IMR-90 (cell line): ENCODE measurements at regions not wholly inside any gene's neighbourhood (a gene's known extent, or its start where the extent isn't known, plus 50 kb on each side); places are given as distances from the start of the nearest gene placed in this dataset.

Experiments
- ATAC-seq: fragments of 200-7000 bp; cut with Tn5 transposase; 2 replicates; pipeline ENCODE4 v1.9.1; 2020; ENCODE audit warnings: low read depth, mild to moderate bottlenecking, moderate library complexity
- BruUV-seq: library from RNA; stranded (reverse); fragments of 400-500 nt; replicated peaks from 2 replicates; lab custom pipeline; 2021; lab: Mats Ljungman, UMichigan
- CTCF ChIA-PET: fragments of 300-600 bp; formaldehyde crosslinking; extraction: SDS; loops from one replicate; lab custom pipeline; 2021; ENCODE audit warnings: antibody characterized with exemption; lab: Yijun Ruan, JAX
- POLR2A ChIA-PET: fragments of 300-600 bp; sonication (Branson Sonifier 250); formaldehyde crosslinking; loops from one replicate; lab custom pipeline; 2022; ENCODE audit warnings: antibody characterized with exemption; ENCODE audit not compliant: unreplicated experiment; lab: Charles Lee
- DNase-seq: peaks from one replicate; pipeline ENCODE4 v3.0.0; 2013
- H2AFZ ChIP-seq: replicated peaks from 2 replicates; pipeline ENCODE3; 2013; ENCODE audit warnings: low read length, mild to moderate bottlenecking; ENCODE audit not compliant: poor library complexity
- H2AK5ac ChIP-seq: 2 replicates; pipeline ENCODE4 v1.6.1; 2013; ENCODE audit warnings: low read depth, low read length, inconsistent platforms
- H2AK9ac ChIP-seq: replicated peaks from 2 replicates; pipeline ENCODE3; 2013; ENCODE audit warnings: mild to moderate bottlenecking, low read depth, low read length, moderate library complexity; ENCODE audit not compliant: poor library complexity
- H2BK120ac ChIP-seq: 2 replicates; pipeline ENCODE4 v1.6.1; 2013; ENCODE audit warnings: low read depth, low read length, inconsistent platforms
- H2BK15ac ChIP-seq: 3 replicates; pipeline ENCODE4 v1.6.1; 2013; ENCODE audit warnings: low read depth, low read length, inconsistent platforms
- H2BK20ac ChIP-seq: 2 replicates; pipeline ENCODE4 v1.6.1; 2013; ENCODE audit warnings: low read depth, mild to moderate bottlenecking, inconsistent platforms, low read length, moderate library complexity
- H2BK5ac ChIP-seq: 2 replicates; pipeline ENCODE4 v1.6.1; 2013; ENCODE audit warnings: mild to moderate bottlenecking, low read depth, low read length, inconsistent platforms; ENCODE audit not compliant: poor library complexity, severe bottlenecking
- H3K14ac ChIP-seq: replicated peaks from 2 replicates; pipeline ENCODE4 v1.6.1; 2013; ENCODE audit warnings: low read depth, low read length, inconsistent platforms
- H3K18ac ChIP-seq: 2 replicates; pipeline ENCODE4 v1.6.1; 2013; ENCODE audit warnings: low read depth, low read length, control low read depth
- H3K23ac ChIP-seq: 2 replicates; pipeline ENCODE4 v1.6.1; 2013; ENCODE audit warnings: low read depth, low read length, inconsistent platforms
- H3K27ac ChIP-seq: 2 replicates; pipeline ENCODE4 v1.5.1; 2013; ENCODE audit warnings: mild to moderate bottlenecking, control low read depth, low read length; ENCODE audit not compliant: insufficient read depth
- H3K27me3 ChIP-seq: 2 replicates; pipeline ENCODE4 v1.6.1; 2013; ENCODE audit warnings: low read length; ENCODE audit not compliant: control insufficient read depth, insufficient read depth
- H3K36me3 ChIP-seq: 2 replicates; pipeline ENCODE4 v1.6.1; 2013; ENCODE audit warnings: low read length, mixed read lengths; ENCODE audit not compliant: control insufficient read depth, insufficient read depth
- H3K4ac ChIP-seq: 2 replicates; pipeline ENCODE4 v1.6.1; 2013; ENCODE audit warnings: low read depth, low read length, inconsistent platforms
- H3K4me1 ChIP-seq: 2 replicates; pipeline ENCODE4 v1.6.1; 2013; ENCODE audit warnings: low read length, mixed read lengths; ENCODE audit not compliant: control insufficient read depth, insufficient read depth
- H3K4me2 ChIP-seq: 2 replicates; pipeline ENCODE4 v1.6.1; 2013; ENCODE audit warnings: low read depth, mild to moderate bottlenecking, control low read depth, low read length, moderate library complexity
- H3K4me3 ChIP-seq: 2 replicates; pipeline ENCODE4 v1.5.1; 2013; ENCODE audit warnings: low read depth, mild to moderate bottlenecking, control low read depth, low read length, moderate library complexity; ENCODE audit not compliant: insufficient read depth
- H3K56ac ChIP-seq: 2 replicates; pipeline ENCODE4 v1.6.1; 2013; ENCODE audit warnings: low read length, inconsistent platforms; ENCODE audit not compliant: insufficient read depth; ENCODE audit errors: extremely low read depth
- H3K79me1 ChIP-seq, 2 experiments: 2 replicates each; pipeline ENCODE4 v1.6.1; 2013; ENCODE audit warnings: low read length in 2 of 2, inconsistent platforms in 1 of 2, low read depth in 1 of 2
- H3K9ac ChIP-seq: 2 replicates; pipeline ENCODE4 v1.6.1; 2013; ENCODE audit warnings: low read depth, low read length, control low read depth
- H3K9me1 ChIP-seq: 2 replicates; pipeline ENCODE4 v1.6.1; 2013; ENCODE audit warnings: low read length, inconsistent platforms; ENCODE audit not compliant: insufficient read depth
- H3K9me3 ChIP-seq: 2 replicates; pipeline ENCODE4 v1.6.1; 2013; ENCODE audit warnings: low read length; ENCODE audit not compliant: control insufficient read depth, insufficient read depth
- H4K20me1 ChIP-seq: 2 replicates; pipeline ENCODE4 v1.6.1; 2013; ENCODE audit warnings: low read length, inconsistent platforms; ENCODE audit not compliant: insufficient read depth
- H4K5ac ChIP-seq: 2 replicates; pipeline ENCODE4 v1.6.1; 2013; ENCODE audit warnings: mild to moderate bottlenecking, low read depth, low read length, control low read depth
- H4K8ac ChIP-seq, 2 experiments: 2 replicates each; pipeline ENCODE4 v1.6.1; 2013; ENCODE audit warnings: low read depth in 2 of 2, low read length in 2 of 2, control low read depth in 1 of 2, inconsistent platforms in 1 of 2
- H4K91ac ChIP-seq: 2 replicates; pipeline ENCODE4 v1.6.1; 2013; ENCODE audit warnings: low read depth, low read length, inconsistent platforms; ENCODE audit not compliant: insufficient read depth
- BHLHE40 ChIP-seq: fragments of 150-350 bp; IDR thresholded peaks from 2 replicates; pipeline ENCODE4 v1.6.1; 2016; ENCODE audit warnings: mild to moderate bottlenecking, low read depth, low read length
- CEBPB ChIP-seq: IDR thresholded peaks from 2 replicates; pipeline ENCODE4 v1.6.1; 2012; ENCODE audit warnings: low read depth, low read length, improper control_type of control experiment
- CHD1 ChIP-seq: IDR thresholded peaks from 2 replicates; pipeline ENCODE4 v1.6.1; 2012; ENCODE audit warnings: low read depth, low read length, improper control_type of control experiment
- CTCF ChIP-seq: conservative IDR thresholded peaks from 2 replicates; pipeline ENCODE4 v1.5.1; 2012; ENCODE audit warnings: mild to moderate bottlenecking, low read depth, low read length, improper control_type of control experiment
- FOS ChIP-seq: fragments of 150-350 bp; IDR thresholded peaks from 2 replicates; pipeline ENCODE4 v1.6.1; 2016; ENCODE audit warnings: low read depth, low read length
- MAFK ChIP-seq: IDR thresholded peaks from 2 replicates; pipeline ENCODE4 v1.6.1; 2012; ENCODE audit warnings: low read depth, low read length, improper control_type of control experiment
- MAZ ChIP-seq: IDR thresholded peaks from 2 replicates; pipeline ENCODE4 v1.6.1; 2012; ENCODE audit warnings: low read depth, mild to moderate bottlenecking, low read length, improper control_type of control experiment, moderate library complexity, borderline replicate concordance
- MXI1 ChIP-seq: IDR thresholded peaks from 2 replicates; pipeline ENCODE4 v1.6.1; 2012; ENCODE audit warnings: low read depth, mild to moderate bottlenecking, low read length, moderate library complexity, borderline replicate concordance
- NFE2L2 ChIP-seq: fragments of 150-350 bp; IDR thresholded peaks from 2 replicates; pipeline ENCODE4 v1.6.1; 2016; ENCODE audit warnings: low read depth, mild to moderate bottlenecking, low read length
- POLR2A ChIP-seq: IDR thresholded peaks from 2 replicates; pipeline ENCODE4 v1.6.1; 2012; ENCODE audit warnings: mild to moderate bottlenecking, low read depth, low read length
- RAD21 ChIP-seq: IDR thresholded peaks from 2 replicates; pipeline ENCODE4 v1.6.1; 2012; ENCODE audit warnings: low read length, improper control_type of control experiment
- RCOR1 ChIP-seq: IDR thresholded peaks from 2 replicates; pipeline ENCODE4 v1.6.1; 2012; ENCODE audit warnings: mild to moderate bottlenecking, low read length, improper control_type of control experiment; ENCODE audit not compliant: insufficient replicate concordance
- RFX5 ChIP-seq: IDR thresholded peaks from 2 replicates; pipeline ENCODE4 v1.8.0; 2012; ENCODE audit warnings: low read depth, mild to moderate bottlenecking, low read length, moderate library complexity
- SMC3 ChIP-seq: fragments of 150-350 bp; IDR thresholded peaks from 2 replicates; pipeline ENCODE4 v1.6.1; 2016; ENCODE audit warnings: low read depth, mild to moderate bottlenecking, antibody characterized with exemption, low read length, moderate library complexity
- USF2 ChIP-seq: fragments of 150-350 bp; IDR thresholded peaks from 2 replicates; pipeline ENCODE4 v1.6.1; 2017; ENCODE audit warnings: mild to moderate bottlenecking, antibody characterized with exemption, low read length, low read depth
- WGBS, 2 experiments: methylation state at CpG; one replicate each; pipeline versions ENCODE4 v1.1.5 to v1.1.7; 2013; ENCODE audit warnings: missing lambda C conversion rate in 2 of 2; ENCODE audit not compliant: insufficient read length in 1 of 2; ENCODE audit errors: extremely low coverage in 2 of 2; 5-methylcytosine and 5-hydroxymethylcytosine counted together
- dilution Hi-C: fragments of 300-500 bp; cut with HindIII; formaldehyde crosslinking; loops from one replicate; pipeline ENCODE4 v1.14.3; 2018; ENCODE audit warnings: low sequenced_read_pairs; ENCODE audit not compliant: unreplicated experiment
- in situ Hi-C: fragments of 300-500 bp; cut with MboI; formaldehyde crosslinking; loops from 3 replicates; pipeline ENCODE4 v1.14.3; 2019; ENCODE audit warnings: low sequenced_read_pairs, inconsistent platforms, mixed read lengths
- intact Hi-C: fragments of 100-400 bp; cut with micrococcal nuclease; formaldehyde crosslinking; loops from 2 replicates; pipeline ENCODE4 v1.10.0; 2022
- TF ChIP-seq, protein P1 (sequence below): fragments of 150-350 bp; IDR thresholded peaks from 2 replicates; pipeline ENCODE4 v1.6.1; 2016; ENCODE audit warnings: low read depth, mild to moderate bottlenecking, low read length, moderate library complexity, borderline replicate concordance

DNA sequence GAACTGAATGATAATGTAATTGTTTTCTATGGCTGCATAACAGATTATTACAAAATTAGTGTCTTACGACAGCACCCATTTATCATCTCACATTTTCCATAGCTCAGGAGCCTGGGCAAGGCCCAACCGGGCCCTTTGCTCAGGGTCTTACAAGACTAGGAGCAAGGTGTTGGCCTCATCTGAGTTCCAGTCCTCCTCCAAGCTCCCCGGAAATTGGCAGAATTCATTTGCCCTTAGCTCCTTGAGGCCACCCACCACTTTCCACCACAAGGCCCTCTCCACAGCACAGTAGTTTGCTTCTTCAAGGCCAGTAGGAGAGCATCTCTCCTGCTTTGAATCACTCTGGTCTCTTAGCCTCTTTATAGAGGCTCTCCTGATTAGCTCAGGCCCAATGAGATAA lies 89.2 kb upstream of the SALL3 start:
- H2AK9ac ChIP-seq, result no peak overlapping the region
- no peaks in the 10 kb centered on the region for H4K20me1 ChIP-seq
- H3K56ac ChIP-seq, result no peak overlapping the region
- H3K36me3 ChIP-seq, result no peaks in the 10 kb centered on the region
- no peaks in the 10 kb centered on the region for H3K4me1 ChIP-seq
- H3K4ac ChIP-seq, result no peak overlapping the region
- ChIA-PET POLR2A (no interaction called here), CTCF (no interaction called here)
- H2BK5ac ChIP-seq, result no peak overlapping the region
- no peak overlapping the region for H4K91ac ChIP-seq
- H4K8ac ChIP-seq, result no peak overlapping the region
- dilution Hi-C loops (no loop called here), intact Hi-C loops (no loop called here), in situ Hi-C loops (no loop called here)
- H3K79me1 ChIP-seq, result no peaks in the 10 kb centered on the region
- H2AFZ ChIP-seq, result no peak overlapping the region
- H3K9ac ChIP-seq, result no peak overlapping the region
- H3K27me3 ChIP-seq, result no peaks in the 10 kb centered on the region
- no peak for TF ChIP-seq RFX5
- no peak for TF ChIP-seq MAZ
- TF ChIP-seq, protein P1, sequence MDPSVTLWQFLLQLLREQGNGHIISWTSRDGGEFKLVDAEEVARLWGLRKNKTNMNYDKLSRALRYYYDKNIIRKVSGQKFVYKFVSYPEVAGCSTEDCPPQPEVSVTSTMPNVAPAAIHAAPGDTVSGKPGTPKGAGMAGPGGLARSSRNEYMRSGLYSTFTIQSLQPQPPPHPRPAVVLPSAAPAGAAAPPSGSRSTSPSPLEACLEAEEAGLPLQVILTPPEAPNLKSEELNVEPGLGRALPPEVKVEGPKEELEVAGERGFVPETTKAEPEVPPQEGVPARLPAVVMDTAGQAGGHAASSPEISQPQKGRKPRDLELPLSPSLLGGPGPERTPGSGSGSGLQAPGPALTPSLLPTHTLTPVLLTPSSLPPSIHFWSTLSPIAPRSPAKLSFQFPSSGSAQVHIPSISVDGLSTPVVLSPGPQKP, result no peak
- TF ChIP-seq RCOR1, result no peak
- TF ChIP-seq BHLHE40, result no peak
- TF ChIP-seq RAD21, result no peak
- TF ChIP-seq NFE2L2, result no peak
- TF ChIP-seq MAFK, result no peak
- TF ChIP-seq CHD1, result no peak
- TF ChIP-seq CTCF, result no peak
- no peak for TF ChIP-seq USF2
- TF ChIP-seq SMC3, result no peak
- TF ChIP-seq POLR2A, result no peak
- TF ChIP-seq CEBPB, result no peak
- TF ChIP-seq MXI1, result no peak
- no peak for TF ChIP-seq FOS
- no peak overlapping the region for H3K18ac ChIP-seq
- H3K4me2 ChIP-seq, result no peak overlapping the region
- H3K23ac ChIP-seq, result no peak overlapping the region
- 56% methylated on average over 1 of the region's 3 CpGs; no CpG with 5 or more reads in 1 of the 2 experiments for WGBS, 2 experiments
- no peak for DNase-seq
- H4K5ac ChIP-seq, result no peak overlapping the region
- H2BK120ac ChIP-seq, result no peak overlapping the region
- BruUV-seq, result no TSS peak
- ATAC-seq, result no peak
- no peak overlapping the region for H3K27ac ChIP-seq
- no peak overlapping the region for H2BK20ac ChIP-seq
- H3K9me3 ChIP-seq, result peaks cover 32% of the 10 kb centered on the region
- no peak overlapping the region for H3K14ac ChIP-seq
- H3K9me1 ChIP-seq, result no peaks in the 10 kb centered on the region
- no peak overlapping the region for H3K4me3 ChIP-seq
- no peak overlapping the region for H2AK5ac ChIP-seq
- no peak overlapping the region for H2BK15ac ChIP-seq
